Ishikawa (cell line): ENCODE measurements at regions not wholly inside any gene's neighbourhood (a gene's known extent, or its start where the extent isn't known, plus 50 kb on each side); places are given as distances from the start of the nearest gene placed in this dataset.

Experiments used
- CEBPB ChIP-seq: IDR thresholded peaks from 2 replicates; pipeline ENCODE4 v1.6.1; 2012
- CREB1 ChIP-seq: IDR thresholded peaks from 2 replicates; pipeline ENCODE4 v1.6.1; 2012; ENCODE audit warnings: low read depth
- EGR1 ChIP-seq: IDR thresholded peaks from 2 replicates; pipeline ENCODE4 v1.6.1; 2012
- EP300 ChIP-seq: IDR thresholded peaks from 2 replicates; pipeline ENCODE4 v1.6.1; 2012; ENCODE audit warnings: borderline replicate concordance
- FOXM1 ChIP-seq: IDR thresholded peaks from 2 replicates; pipeline ENCODE4 v1.6.1; 2012; ENCODE audit warnings: low read depth, borderline replicate concordance
- NFIC ChIP-seq: IDR thresholded peaks from 2 replicates; pipeline ENCODE4 v1.6.1; 2012
- RAD21 ChIP-seq: IDR thresholded peaks from 2 replicates; pipeline ENCODE4 v1.6.1; 2012; ENCODE audit warnings: low read depth
- TAF1 ChIP-seq: IDR thresholded peaks from 2 replicates; pipeline ENCODE4 v1.6.1; 2012; ENCODE audit warnings: low read depth, mild to moderate bottlenecking
- TCF12 ChIP-seq: IDR thresholded peaks from 2 replicates; pipeline ENCODE4 v1.6.1; 2012; ENCODE audit warnings: low read depth
- TEAD4 ChIP-seq: IDR thresholded peaks from 2 replicates; pipeline ENCODE4 v1.6.1; 2012
- YY1 ChIP-seq: IDR thresholded peaks from 2 replicates; pipeline ENCODE4 v1.6.1; 2012; ENCODE audit warnings: low read depth
- ZBTB7A ChIP-seq: IDR thresholded peaks from 2 replicates; pipeline ENCODE4 v1.6.1; 2012; ENCODE audit warnings: low read depth
- TF ChIP-seq, protein P1 (sequence below): IDR thresholded peaks from 2 replicates; pipeline ENCODE4 v1.6.1; 2012
- TF ChIP-seq, protein P2 (sequence below): IDR thresholded peaks from 2 replicates; pipeline ENCODE4 v1.6.1; 2012
- TF ChIP-seq, protein P3 (sequence below): IDR thresholded peaks from 2 replicates; pipeline ENCODE4 v1.6.1; 2012; ENCODE audit warnings: low read depth, mild to moderate bottlenecking

DNA sequence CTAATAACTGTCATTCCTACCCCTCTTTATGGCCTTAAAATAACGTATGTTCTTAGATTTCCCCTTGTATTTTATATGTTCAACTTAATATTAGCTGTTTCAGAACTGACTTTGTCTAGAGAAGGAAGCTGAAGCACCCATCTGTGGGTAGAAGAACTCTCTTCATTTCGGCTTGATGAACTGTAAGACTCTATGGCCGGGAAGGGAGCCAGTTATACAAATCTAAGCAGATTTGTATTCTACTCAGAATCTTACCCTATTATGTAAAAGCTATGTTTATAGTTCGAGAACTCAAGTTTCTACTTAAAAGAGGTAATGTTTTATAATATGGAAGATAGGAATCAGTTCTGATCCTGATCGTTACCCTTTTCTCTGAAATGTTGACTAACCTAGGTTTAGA is 390.9 kb upstream of the PRICKLE1 start:
- TF ChIP-seq, protein P1, sequence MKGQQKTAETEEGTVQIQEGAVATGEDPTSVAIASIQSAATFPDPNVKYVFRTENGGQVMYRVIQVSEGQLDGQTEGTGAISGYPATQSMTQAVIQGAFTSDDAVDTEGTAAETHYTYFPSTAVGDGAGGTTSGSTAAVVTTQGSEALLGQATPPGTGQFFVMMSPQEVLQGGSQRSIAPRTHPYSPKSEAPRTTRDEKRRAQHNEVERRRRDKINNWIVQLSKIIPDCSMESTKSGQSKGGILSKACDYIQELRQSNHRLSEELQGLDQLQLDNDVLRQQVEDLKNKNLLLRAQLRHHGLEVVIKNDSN: no peak
- TF ChIP-seq TEAD4: no peak
- TF ChIP-seq, protein P2, sequence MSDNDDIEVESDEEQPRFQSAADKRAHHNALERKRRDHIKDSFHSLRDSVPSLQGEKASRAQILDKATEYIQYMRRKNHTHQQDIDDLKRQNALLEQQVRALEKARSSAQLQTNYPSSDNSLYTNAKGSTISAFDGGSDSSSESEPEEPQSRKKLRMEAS: no peak
- no peak for TF ChIP-seq NFIC
- TF ChIP-seq CREB1: no peak
- TF ChIP-seq, protein P3, sequence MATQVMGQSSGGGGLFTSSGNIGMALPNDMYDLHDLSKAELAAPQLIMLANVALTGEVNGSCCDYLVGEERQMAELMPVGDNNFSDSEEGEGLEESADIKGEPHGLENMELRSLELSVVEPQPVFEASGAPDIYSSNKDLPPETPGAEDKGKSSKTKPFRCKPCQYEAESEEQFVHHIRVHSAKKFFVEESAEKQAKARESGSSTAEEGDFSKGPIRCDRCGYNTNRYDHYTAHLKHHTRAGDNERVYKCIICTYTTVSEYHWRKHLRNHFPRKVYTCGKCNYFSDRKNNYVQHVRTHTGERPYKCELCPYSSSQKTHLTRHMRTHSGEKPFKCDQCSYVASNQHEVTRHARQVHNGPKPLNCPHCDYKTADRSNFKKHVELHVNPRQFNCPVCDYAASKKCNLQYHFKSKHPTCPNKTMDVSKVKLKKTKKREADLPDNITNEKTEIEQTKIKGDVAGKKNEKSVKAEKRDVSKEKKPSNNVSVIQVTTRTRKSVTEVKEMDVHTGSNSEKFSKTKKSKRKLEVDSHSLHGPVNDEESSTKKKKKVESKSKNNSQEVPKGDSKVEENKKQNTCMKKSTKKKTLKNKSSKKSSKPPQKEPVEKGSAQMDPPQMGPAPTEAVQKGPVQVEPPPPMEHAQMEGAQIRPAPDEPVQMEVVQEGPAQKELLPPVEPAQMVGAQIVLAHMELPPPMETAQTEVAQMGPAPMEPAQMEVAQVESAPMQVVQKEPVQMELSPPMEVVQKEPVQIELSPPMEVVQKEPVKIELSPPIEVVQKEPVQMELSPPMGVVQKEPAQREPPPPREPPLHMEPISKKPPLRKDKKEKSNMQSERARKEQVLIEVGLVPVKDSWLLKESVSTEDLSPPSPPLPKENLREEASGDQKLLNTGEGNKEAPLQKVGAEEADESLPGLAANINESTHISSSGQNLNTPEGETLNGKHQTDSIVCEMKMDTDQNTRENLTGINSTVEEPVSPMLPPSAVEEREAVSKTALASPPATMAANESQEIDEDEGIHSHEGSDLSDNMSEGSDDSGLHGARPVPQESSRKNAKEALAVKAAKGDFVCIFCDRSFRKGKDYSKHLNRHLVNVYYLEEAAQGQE: no peak
- TF ChIP-seq RAD21: no peak
- TF ChIP-seq TCF12: no peak
- no peak for TF ChIP-seq CEBPB
- TF ChIP-seq ZBTB7A: no peak
- no peak for TF ChIP-seq FOXM1
- TF ChIP-seq EP300: no peak

DNA sequence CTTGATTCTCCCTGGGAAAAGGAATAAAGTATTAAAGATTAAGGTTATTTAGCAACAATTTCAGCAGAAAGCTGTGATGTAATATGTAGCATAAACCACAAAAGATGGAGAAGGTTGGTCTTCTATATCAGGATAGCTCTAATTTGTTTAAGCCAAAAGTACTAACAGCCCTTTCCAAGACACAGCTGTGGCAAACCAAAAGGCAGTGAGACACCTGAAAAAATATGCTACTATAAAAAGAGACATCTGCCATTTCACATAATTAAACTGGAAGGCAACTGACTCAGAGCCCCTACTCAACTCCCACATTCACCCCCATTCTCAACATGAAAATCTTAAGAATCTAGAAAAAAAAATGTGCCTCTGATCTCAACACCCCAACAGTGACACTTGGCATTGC is 390.2 kb upstream of the PRICKLE1 start:
- TF ChIP-seq RAD21 (no peak), FOXM1 (no peak), TCF12 (no peak), EGR1 (no peak), NFIC (no peak), TAF1 (no peak), CEBPB (no peak), ZBTB7A (no peak), CREB1 (no peak), TEAD4 (no peak), EP300 (no peak), YY1 (no peak)
- TF ChIP-seq, protein P1: no peak
- TF ChIP-seq, protein P3: no peak
- TF ChIP-seq, protein P2: no peak

DNA sequence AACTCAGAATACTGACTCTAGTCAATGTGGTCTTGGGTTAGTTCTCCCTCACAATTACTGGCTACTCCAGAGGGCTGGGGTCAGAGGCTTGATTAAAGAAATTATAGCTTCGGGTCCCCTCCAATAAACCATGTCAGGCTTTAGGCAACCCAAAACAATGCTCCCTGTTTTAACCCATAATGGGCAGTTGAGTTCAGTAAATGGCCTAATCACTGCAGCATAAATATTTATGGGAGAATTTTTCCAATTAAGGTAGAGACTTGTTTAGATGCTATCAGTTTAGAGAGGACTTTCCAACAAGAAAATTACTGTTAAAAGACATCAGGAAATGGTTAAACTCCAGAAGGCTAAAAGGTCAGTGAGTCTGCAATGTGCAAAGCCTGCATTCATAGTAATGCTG is 389.2 kb upstream of the PRICKLE1 start:
- TF ChIP-seq, protein P2: no peak
- TF ChIP-seq NFIC (no peak), CREB1 (no peak), YY1 (no peak), EGR1 (no peak), RAD21 (no peak), CEBPB (no peak), FOXM1 (no peak), TCF12 (no peak), TEAD4 (no peak)
- TF ChIP-seq, protein P3: no peak
- TF ChIP-seq, protein P1: no peak

DNA sequence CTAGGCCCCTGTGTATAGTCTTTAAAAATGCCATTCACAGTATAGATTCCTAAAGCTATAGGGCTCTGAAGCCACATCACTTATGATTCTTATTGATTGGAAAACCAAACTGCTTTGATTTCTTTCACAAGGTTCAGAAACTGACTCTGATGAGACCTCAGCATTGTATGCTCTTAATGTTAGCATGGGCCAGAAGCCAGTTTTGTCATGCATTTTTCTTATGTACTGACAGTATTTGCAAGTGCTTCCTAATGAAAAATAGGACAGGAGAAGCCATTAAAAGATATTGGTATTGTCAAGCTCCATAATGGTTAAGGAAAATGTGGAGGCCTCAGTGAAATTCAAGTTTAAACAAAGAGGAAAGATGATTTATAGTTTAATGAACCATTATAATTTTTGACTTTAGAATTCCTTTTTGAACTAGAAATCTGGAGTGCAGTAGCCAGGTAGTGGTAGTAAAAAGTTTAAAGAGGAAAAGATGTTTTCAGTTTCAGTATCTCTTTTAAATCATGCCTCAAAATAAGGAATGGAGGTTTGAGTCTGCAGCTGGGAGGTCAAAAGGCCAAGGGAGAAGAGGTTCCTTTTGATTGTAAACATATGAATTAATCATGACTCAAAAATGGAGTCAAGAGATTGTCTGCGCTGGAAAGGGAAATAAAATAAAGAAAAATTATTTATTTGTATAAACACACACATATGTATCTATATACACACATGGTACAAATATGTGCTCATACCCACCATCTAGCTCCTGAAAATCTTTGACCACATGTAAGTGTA is 388.1 kb upstream of the PRICKLE1 start:
- no peak for TF ChIP-seq CREB1
- no peak for TF ChIP-seq RAD21
- TF ChIP-seq EGR1: no peak
- no peak for TF ChIP-seq TEAD4
- TF ChIP-seq, protein P2: no peak
- TF ChIP-seq, protein P1: no peak
- TF ChIP-seq NFIC: no peak
